ENCODE measurements at regions not wholly inside any gene's neighbourhood (a gene's known extent, or its start where the extent isn't known, plus 50 kb on each side); places are given as distances from the start of the nearest gene placed in this dataset.

DNA sequence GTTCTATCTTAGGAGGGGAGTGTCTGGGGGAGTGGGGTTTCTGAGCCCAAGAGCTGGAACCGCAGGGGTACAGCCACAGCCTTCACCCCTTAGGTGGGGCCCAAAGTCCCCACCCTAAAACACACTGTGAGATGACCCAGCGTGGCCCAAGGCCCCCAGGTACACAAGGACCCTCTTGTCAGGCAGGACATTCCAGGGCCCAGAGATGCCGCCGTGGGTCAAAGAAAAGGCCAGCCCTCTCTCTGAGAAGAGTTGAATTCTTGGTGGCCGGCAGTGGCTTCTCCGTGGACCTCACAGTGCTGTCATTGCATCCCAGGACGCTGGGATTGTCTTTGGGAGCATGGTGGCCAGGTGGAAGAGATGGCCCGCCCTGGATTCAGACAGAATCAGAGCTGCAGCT lies 176.3 kb upstream of the C1orf174 start:
- TF ChIP-seq L3MBTL2 (conservative IDR thresholded peaks at IDR 0.05) (no peak), FOXM1 (IDR thresholded peaks at IDR 0.05; ENCODE audit: borderline replicate concordance) (no peak), TARDBP (IDR thresholded peaks at IDR 0.05) (no peak), SP1 (IDR thresholded peaks at IDR 0.05) (no peak), BHLHE40 (IDR thresholded peaks at IDR 0.05; ENCODE audit: borderline replicate concordance) (no peak), ELF4 (IDR thresholded peaks at IDR 0.05) (no peak), FOXK2 (IDR thresholded peaks at IDR 0.05) (no peak), ZNF384 (IDR thresholded peaks at IDR 0.05) (no peak), SUZ12 (IDR thresholded peaks at IDR 0.05) (no peak), HDGF (IDR thresholded peaks at IDR 0.05; ENCODE audit: borderline replicate concordance) (no peak), ARNT (IDR thresholded peaks at IDR 0.05) (no peak), NFRKB (IDR thresholded peaks at IDR 0.05) (no peak)
